ENCODE measurements at regions not wholly inside any gene's neighbourhood (a gene's known extent, or its start where the extent isn't known, plus 50 kb on each side); places are given as distances from the start of the nearest gene placed in this dataset.

DNA sequence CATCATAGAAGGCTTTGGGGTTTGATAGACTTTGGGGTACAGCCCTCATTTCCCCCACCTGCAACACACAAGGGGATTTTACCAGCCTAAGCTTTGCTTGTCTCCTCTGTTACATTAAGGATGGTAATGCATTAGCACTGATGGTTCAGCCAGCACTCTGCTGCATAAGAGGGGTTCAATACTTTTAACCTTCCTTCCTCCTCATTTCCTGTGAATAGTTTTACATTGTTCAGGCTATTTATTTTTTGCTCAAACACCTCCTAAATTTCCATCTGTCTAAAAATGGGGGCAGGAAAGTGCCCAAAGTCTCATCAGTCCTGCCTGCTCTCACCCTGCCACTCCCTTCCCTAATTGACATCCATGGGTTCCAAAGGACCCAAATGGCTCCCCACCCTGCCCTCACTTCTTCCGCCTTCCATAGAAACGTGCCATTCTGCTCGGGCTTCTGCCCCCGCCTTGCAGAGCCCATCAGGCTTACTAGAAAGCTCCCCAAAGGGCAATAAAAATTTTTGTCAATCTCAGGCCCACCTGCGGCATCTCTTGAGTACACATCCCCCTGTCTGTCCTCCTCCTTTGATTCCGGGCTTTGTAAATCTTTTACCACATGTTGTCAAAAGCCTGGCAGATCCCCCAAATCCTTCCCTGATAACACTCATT is 239.5 kb upstream of the SLC24A2 start:
- TF ChIP-seq, protein P1, sequence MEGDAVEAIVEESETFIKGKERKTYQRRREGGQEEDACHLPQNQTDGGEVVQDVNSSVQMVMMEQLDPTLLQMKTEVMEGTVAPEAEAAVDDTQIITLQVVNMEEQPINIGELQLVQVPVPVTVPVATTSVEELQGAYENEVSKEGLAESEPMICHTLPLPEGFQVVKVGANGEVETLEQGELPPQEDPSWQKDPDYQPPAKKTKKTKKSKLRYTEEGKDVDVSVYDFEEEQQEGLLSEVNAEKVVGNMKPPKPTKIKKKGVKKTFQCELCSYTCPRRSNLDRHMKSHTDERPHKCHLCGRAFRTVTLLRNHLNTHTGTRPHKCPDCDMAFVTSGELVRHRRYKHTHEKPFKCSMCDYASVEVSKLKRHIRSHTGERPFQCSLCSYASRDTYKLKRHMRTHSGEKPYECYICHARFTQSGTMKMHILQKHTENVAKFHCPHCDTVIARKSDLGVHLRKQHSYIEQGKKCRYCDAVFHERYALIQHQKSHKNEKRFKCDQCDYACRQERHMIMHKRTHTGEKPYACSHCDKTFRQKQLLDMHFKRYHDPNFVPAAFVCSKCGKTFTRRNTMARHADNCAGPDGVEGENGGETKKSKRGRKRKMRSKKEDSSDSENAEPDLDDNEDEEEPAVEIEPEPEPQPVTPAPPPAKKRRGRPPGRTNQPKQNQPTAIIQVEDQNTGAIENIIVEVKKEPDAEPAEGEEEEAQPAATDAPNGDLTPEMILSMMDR (IDR thresholded peaks at IDR 0.05) = no peak
- TF ChIP-seq EZH2phosphoT487 (IDR thresholded peaks at IDR 0.05) (no peak), EZH2 (IDR thresholded peaks at IDR 0.05) (no peak)

Measured in neural progenitor cell (in vitro differentiated cells).